Osteoblast (primary cell): ENCODE measurements at regions not wholly inside any gene's neighbourhood (a gene's known extent, or its start where the extent isn't known, plus 50 kb on each side); places are given as distances from the start of the nearest gene placed in this dataset.

Experiments
- DNase-seq: peaks from one replicate; pipeline ENCODE4 v3.0.0; 2011; ENCODE audit warnings: low spot score, mixed read lengths; ENCODE audit not compliant: insufficient read length; ENCODE audit errors: missing footprints
- H2AFZ ChIP-seq: 2 replicates; pipeline ENCODE4 v1.6.0; 2011; ENCODE audit warnings: mild to moderate bottlenecking, low read length
- H3K27ac ChIP-seq: 2 replicates; pipeline ENCODE4 v1.5.1; 2011; ENCODE audit warnings: mild to moderate bottlenecking, low read depth, low read length, moderate library complexity
- H3K27me3 ChIP-seq: 2 replicates; pipeline ENCODE4 v1.6.0; 2012; ENCODE audit warnings: mild to moderate bottlenecking, control low read depth, inconsistent platforms, low read length, moderate library complexity; ENCODE audit not compliant: insufficient read depth
- H3K36me3 ChIP-seq: 2 replicates; pipeline ENCODE4 v1.5.1; 2011; ENCODE audit warnings: mild to moderate bottlenecking, low read length, control low read depth, moderate library complexity; ENCODE audit not compliant: insufficient read depth
- H3K4me1 ChIP-seq: 2 replicates; pipeline ENCODE4 v1.5.1; 2011; ENCODE audit warnings: mild to moderate bottlenecking, low read length, control low read depth, moderate library complexity; ENCODE audit not compliant: insufficient read depth
- H3K4me2 ChIP-seq: 2 replicates; pipeline ENCODE4 v1.6.0; 2011; ENCODE audit warnings: mild to moderate bottlenecking, low read length; ENCODE audit not compliant: insufficient read depth
- H3K4me3 ChIP-seq: fragments of 200-600 bp; sonication (generic); 3 replicates; pipeline ENCODE4 v1.5.1; 2012; ENCODE audit warnings: mild to moderate bottlenecking, low read length, inconsistent platforms; ENCODE audit not compliant: insufficient read depth
- H3K79me2 ChIP-seq: 2 replicates; pipeline ENCODE4 v1.6.0; 2012; ENCODE audit warnings: mild to moderate bottlenecking, low read length, control low read depth, inconsistent platforms; ENCODE audit not compliant: insufficient read depth
- H3K9me3 ChIP-seq: 2 replicates; pipeline ENCODE4 v1.5.1; 2011; ENCODE audit warnings: low read depth, low read length, control low read depth
- H4K20me1 ChIP-seq: 2 replicates; pipeline ENCODE4 v1.6.0; 2012; ENCODE audit warnings: mild to moderate bottlenecking, low read length, control low read depth; ENCODE audit not compliant: insufficient read depth
- CTCF ChIP-seq: IDR thresholded peaks from 2 replicates; pipeline ENCODE4 v1.5.1; 2011; ENCODE audit warnings: mild to moderate bottlenecking, low read depth, low read length, moderate library complexity; ENCODE audit errors: extremely low read depth

GRCh38 chr2:61750624-61751023 lies 103.2 kb downstream of the FAM161A start:
- H2AFZ ChIP-seq: no peak overlapping the region

DNA sequence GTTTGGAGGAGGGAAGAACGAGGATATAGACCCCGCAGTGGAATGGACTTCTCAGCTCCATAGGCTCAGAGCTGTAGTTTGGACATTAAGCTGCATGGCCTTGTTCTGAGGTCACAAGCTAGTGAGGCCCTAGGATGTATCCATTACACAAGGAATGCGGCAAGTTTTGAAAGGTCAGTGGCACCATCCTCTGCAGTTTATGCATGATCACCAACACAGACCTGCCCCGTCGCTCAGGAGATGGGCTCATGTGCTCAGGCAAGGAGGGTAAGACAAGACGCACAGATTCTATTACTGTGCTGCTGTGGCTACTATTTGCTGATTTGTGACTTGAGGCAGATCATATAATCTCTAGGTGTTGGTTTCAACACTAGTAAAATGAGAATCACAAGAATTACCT lies 110.9 kb downstream of the FAM161A start:
- Histone ChIP-seq H3K27ac (no peak overlapping the region), H3K79me2 (no peaks in the 10 kb centered on the region), H3K4me1 (no peaks in the 10 kb centered on the region), H3K36me3 (no peaks in the 10 kb centered on the region), H4K20me1 (no peaks in the 10 kb centered on the region), H3K9me3 (no peaks in the 10 kb centered on the region), H3K4me3 (no peak overlapping the region), H3K4me2 (no peak overlapping the region), H3K27me3 (no peaks in the 10 kb centered on the region), H2AFZ (no peak overlapping the region)
- DNase-seq: no peak
- no peak for TF ChIP-seq CTCF

More at GRCh38 chr2:61750624-61751023, 103.2 kb downstream of the FAM161A start:
- H3K27ac ChIP-seq: no peak overlapping the region
- no peaks in the 10 kb centered on the region for H3K9me3 ChIP-seq
- TF ChIP-seq CTCF: no peak
- no peak overlapping the region for H3K4me2 ChIP-seq
- H3K36me3 ChIP-seq: no peaks in the 10 kb centered on the region
- no peaks in the 10 kb centered on the region for H4K20me1 ChIP-seq
- H3K27me3 ChIP-seq: no peaks in the 10 kb centered on the region
- DNase-seq: no peak
- H3K79me2 ChIP-seq: no peaks in the 10 kb centered on the region
- H3K4me3 ChIP-seq: no peak overlapping the region
- H3K4me1 ChIP-seq: peaks cover 6% of the 10 kb centered on the region

DNA sequence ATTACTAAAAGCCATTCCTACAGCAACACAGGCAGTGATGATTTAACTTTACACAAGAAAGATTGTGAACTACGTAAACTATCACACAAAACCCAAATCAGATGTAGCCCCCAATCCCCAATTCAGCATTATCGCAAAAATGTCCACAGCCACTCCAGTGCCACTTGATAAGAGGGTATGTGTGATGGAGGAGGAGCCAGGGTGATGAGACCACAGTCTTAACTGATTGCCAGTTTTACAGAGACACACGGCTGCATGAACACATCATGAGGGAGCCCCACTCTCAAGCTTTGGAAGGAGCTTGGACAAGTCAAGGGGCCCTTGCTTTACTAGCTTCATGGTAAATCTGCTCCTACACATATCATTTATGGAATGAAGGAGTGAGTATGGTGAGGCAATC lies 116.0 kb downstream of the FAM161A start:
- Histone ChIP-seq H3K27me3 (no peaks in the 10 kb centered on the region), H3K4me3 (no peak overlapping the region), H3K4me1 (no peaks in the 10 kb centered on the region), H3K36me3 (no peaks in the 10 kb centered on the region), H4K20me1 (no peaks in the 10 kb centered on the region), H3K79me2 (no peaks in the 10 kb centered on the region), H3K27ac (no peak overlapping the region), H2AFZ (no peak overlapping the region), H3K4me2 (no peak overlapping the region), H3K9me3 (no peaks in the 10 kb centered on the region)
- no peak for TF ChIP-seq CTCF
- DNase-seq: no peak

GRCh38 chr2:61736953-61737352 lies 116.9 kb downstream of the FAM161A start:
- H3K27me3 ChIP-seq: no peaks in the 10 kb centered on the region
- H3K36me3 ChIP-seq: no peaks in the 10 kb centered on the region
- H3K4me3 ChIP-seq: no peak overlapping the region
- no peaks in the 10 kb centered on the region for H4K20me1 ChIP-seq
- no peak for DNase-seq
- H3K9me3 ChIP-seq: no peaks in the 10 kb centered on the region
- no peaks in the 10 kb centered on the region for H3K4me1 ChIP-seq
- H3K4me2 ChIP-seq: no peak overlapping the region
- H2AFZ ChIP-seq: no peak overlapping the region
- H3K79me2 ChIP-seq: no peaks in the 10 kb centered on the region
- H3K27ac ChIP-seq: no peak overlapping the region
- no peak for TF ChIP-seq CTCF
